Pons (tissue), 1 donor: ENCODE measurements at regions not wholly inside any gene's neighbourhood (a gene's known extent, or its start where the extent isn't known, plus 50 kb on each side); places are given as distances from the start of the nearest gene placed in this dataset.
"Not testable (repeated sequence)": the region's sequence is repeated elsewhere in the genome, so short reads cannot be mapped to it uniquely, and the experiment has no call there.

ENCODE experiments used
- DNase-seq: peaks from one replicate; pipeline ENCODE4 v3.0.0-alpha.2; 2016; ENCODE audit warnings: low spot score

DNA sequence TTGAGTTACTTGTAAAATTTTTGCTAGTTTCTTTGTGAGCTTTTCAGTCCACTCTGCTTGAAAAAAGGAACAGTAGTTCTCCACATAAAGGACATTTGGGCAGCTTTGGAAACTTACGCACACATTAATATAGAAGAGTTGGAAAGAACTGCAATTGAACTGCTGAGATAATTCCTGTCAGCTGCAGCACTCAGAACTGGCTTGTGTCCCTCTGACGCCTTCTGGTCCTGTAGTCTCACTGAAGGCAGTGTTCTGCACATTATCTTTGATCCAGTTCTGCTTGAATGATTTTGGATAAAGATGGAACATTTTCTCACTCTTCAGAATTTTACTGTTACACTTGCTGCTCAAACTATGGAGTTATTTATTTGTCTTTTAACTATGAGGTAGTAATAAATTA, 901.9 kb downstream of the OTOL1 start:
- peak; percentile 17 for DNase-seq

DNA sequence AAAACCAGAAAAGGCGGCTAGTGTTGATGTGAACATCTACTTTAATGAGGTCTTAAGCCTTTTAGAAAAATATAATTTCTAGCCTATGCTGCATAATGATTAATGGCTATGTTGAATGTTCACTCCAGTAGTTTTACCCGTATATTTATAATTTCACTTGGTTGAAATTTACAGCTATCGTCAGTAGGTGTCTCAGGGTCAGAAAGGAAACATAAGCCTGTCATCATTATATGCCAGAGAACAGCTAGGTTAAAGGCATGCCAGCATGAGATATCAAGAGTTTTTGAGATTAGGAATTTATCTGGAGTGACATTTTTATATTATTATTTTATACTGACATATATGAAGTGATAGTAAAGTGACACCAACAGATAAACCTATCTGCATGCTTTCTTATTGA, 904.1 kb downstream of the OTOL1 start:
- no peak for DNase-seq

GRCh38 chr3:162411556-162411955, 914.9 kb downstream of the OTOL1 start:
- not testable (repeated sequence) for DNase-seq

DNA sequence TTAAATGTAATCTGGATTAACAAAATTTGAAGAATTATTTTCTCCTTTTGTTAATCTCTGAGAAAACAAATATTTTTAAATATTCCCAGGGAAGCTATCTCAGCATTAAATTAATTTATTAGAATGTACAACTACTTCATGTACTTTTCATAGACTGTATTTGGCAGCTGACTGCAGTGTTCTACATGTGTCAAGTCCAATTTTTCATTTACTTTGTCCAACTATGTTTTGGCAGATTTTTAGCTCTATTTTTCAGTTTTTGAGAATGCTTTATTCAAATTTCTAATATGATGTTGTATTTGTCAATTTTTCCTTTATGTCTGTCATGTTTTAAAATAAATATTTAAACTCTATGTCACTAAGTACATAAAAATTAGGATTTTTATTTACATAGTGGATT, 925.1 kb downstream of the OTOL1 start:
- no peak for DNase-seq

DNA sequence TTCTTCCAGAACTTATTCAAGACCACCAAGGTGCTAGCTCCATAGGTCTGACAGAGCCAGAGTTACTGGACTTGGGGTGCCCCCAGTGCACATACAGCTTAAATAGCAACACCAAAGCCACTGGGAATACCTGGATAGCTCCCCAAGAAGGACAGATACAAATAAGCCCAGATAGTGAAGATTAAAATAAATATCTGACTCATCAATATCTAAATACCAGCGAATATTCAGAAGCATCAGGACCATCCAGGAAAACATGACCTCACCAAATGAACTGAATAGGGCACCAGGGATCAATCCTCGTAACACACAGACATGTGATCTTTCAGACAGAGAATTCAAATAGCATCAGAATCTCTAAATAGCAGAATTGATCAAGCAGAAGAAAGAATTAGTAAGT, 931.6 kb downstream of the OTOL1 start:
- no peak for DNase-seq

DNA sequence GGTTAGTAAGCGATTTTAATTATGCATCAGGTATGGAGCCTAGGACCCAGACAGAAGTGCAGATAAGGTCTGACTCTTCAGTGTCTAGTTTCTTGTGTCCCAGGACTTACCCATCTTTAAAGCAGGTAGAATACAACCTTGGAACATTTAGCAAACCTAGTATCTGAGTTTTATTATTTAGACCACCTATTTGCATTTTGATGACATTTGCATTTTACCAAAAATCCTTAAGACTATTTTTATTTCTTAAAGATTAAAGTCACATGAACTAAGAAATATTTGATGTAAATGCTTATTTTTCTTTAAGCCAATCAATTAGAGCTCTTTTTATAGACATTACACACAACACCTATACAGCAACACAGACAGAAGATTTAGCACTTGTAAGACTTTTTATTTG, 939.1 kb downstream of the OTOL1 start:
- DNase-seq, result no peak

- no peak for DNase-seq
Measured at GRCh38 chr3:162436826-162437225, 940.2 kb downstream of the OTOL1 start.

DNA sequence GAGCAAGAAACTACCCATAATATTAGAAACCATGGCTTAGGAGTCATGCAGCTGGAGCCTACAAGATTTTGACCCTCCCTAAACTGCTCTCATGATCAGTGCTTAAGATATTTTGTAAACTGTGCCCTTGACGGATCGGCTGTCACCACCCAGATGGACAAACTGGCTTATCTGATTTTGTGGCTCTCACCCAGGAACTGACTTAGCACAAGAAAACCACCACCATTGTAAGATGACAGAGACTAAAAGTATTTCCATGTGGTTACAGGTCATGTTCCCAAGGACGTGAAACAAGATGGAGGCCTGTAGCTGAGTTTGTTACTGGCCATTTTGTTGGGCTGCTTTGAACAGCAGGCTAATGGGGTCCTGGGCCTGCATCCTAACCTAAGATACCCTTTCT, 940.9 kb downstream of the OTOL1 start:
- DNase-seq, result no peak

DNA sequence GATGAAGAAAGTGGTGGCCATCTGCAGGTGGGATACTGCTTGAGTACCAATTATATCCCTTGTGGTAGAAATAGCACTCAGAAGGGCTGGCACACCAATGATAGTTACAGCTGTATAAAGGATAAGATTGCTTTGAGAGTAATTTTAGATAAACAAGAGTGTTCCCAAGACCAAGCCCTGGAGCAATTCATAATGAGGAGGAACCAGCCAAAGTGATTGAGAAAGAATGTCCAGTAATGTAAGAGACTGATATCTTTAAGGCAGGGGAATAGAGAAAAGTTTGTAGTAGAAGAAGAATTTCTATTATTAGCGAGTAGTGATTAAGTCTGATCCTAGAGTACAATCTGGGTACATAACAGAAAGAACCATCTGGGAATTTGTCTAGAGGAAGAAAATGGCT, 945.1 kb downstream of the OTOL1 start:
- DNase-seq, result no peak

DNA sequence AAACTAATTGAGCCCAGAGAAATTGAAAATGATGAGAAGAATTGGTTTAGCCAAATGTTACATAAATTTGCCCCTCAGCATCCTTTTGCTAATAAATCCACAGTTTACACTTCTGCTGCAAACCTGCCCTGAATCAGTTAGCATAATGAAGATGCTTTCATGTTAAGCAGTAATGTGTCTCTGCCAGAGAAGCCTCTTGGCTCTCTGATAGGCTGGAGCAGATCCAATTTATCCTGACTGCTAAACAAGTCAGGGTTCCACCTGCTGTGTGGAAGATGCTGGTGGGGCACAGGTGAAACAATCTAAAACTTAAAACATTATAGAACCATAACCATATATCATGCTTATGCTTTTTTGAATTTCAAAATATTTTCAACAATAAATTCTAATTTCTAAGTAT, 946.8 kb downstream of the OTOL1 start:
- DNase-seq, result peak; percentile 2

DNA sequence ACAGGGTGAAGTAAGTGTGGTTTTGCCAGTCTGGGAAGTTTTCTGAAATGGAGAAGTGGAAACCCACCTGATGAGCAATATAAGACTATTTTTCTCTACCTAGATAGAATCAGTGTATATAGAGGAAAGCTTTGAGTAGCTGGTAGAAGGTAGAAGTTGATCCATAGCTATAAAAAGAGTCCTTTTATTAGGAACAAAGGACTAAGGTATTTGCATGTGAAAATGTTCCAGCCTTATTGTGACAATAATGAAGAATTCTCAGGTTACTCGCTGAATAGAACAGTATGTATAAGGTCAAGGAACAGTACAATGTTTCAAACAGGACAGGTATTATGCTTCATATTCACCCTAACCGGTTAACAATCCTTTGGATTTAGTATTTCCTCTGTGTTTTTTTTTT, 972.2 kb downstream of the OTOL1 start:
- DNase-seq, result no peak

GRCh38 chr3:162487138-162487537, 990.5 kb downstream of the OTOL1 start:
- no peak for DNase-seq

DNA sequence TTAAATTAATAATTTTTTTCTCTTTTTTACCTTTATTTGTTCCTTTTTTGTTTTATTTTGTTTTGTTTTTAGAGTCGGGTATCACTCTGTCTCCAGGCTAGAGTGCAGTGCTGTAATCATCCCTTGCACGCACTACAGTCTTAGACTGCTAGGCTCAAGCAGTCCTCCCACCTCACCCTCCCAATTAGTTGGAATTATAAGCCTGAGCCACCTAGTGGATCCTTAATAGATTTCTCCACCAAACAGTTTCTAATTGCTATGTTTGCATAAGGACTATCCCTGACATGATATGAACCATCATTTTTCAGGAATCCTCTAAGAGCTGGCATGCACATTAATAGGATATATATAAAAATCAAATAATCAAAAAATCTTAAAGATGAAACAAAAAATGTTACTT, 993.2 kb downstream of the OTOL1 start:
- no peak for DNase-seq

DNA sequence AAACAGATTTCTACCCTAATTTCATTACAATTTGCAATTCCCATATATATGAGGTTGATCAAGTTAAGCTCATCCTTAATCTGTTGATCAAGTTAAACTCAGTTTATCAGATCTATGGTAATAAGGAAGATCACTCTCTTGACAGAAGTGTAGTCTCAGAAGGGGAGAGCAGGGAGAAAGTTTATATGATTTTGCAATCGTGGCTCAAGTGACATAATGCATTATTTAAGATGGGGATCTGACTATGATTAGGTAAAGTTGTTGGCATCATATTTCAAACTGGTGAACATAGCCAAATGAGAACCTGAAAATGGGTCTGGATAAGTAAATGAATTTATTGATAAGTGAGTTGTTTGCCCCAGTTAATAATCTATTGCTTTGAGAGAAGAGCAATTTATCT, 995.3 kb downstream of the OTOL1 start:
- DNase-seq, result no peak

DNA sequence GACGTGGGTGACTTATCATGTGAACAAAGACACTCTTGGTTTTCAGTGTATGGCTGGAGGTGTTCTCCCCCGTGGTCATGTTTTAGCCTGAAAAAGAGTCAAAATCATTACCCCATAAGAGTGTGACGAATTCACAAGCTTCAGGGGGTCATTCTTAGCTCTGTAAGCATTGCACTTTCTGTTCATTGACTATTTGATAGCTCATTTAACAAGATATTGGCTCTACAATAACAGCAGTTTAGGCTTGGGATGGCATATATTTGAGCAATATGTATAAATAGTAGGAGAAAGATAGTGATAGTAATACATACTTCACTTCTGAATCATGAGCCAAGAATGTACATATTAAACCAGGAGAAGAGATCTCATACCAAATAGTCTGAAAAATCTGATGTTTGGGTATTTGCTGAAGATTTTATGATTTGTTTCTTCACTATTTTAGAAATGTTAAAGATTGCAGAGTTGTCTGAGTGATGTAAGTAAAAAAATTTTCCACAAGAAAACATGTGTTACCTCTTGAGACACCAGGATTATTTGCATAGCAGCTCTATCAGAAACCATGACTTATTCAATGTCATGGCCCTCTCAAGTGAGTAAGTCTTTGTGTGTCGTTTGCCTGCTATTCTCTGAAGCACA, 996.0 kb downstream of the OTOL1 start:
- DNase-seq, result no peak

- no peak for DNase-seq
Measured at GRCh38 chr3:162498626-162499025, 1002.0 kb downstream of the OTOL1 start.

DNA sequence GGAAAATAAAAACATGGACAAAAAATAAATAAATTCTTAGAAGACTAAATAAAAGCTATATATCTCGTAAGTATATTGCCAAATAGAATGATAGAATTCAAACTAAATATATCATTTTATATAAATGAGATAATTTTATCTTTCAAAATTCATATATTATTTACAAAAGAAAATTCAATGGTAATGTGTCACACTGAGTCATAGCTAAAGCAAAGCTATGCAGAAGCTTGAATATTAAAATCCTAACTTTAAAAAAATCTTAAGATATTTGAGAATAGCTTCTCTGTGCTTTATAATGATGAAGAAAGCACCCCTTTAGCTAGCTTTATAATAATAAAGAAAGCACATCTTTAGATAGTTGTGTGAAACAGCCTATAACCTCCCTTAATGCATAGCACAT, 1010.8 kb downstream of the OTOL1 start:
- DNase-seq, result no peak

DNA sequence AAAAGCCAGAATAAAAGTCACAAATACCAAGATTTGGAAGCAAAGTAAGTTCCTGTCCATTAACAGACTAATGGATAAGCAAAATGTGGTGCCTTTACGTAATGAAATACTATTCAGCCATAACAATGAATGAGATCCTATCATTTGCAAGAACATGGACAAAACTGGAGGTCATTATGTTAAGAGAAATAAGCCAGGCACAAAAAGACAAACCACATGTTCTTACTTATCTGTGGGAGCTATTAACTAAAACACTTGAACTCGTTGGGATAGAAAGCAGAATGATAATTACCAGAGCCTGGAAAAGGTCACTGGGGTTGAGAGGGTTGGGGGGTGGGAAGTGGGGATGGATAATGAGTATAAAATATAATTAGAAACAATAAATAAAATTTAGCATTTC, 1015.9 kb downstream of the OTOL1 start:
- DNase-seq, result no peak

DNA sequence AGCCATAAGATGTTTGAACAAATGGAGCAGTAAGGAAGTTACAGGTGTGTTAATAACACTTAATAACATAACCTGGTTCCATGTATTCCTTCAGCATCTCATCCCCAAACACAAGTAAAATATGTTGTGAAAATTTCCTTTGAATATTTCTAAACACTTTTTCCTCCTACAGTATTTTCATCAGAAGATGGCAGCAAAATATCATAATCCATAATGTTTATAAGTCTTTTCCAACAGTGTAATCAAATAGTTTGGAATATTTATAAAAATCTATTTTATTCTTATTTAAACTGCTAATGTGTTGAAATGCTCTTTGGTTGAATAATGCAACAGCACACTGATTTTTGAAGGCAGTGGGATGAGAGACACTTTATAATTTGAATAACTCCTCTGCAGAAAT, 1020.5 kb downstream of the OTOL1 start:
- no peak for DNase-seq

GRCh38 chr3:162521669-162522068, 1025.1 kb downstream of the OTOL1 start:
- DNase-seq, result no peak

DNA sequence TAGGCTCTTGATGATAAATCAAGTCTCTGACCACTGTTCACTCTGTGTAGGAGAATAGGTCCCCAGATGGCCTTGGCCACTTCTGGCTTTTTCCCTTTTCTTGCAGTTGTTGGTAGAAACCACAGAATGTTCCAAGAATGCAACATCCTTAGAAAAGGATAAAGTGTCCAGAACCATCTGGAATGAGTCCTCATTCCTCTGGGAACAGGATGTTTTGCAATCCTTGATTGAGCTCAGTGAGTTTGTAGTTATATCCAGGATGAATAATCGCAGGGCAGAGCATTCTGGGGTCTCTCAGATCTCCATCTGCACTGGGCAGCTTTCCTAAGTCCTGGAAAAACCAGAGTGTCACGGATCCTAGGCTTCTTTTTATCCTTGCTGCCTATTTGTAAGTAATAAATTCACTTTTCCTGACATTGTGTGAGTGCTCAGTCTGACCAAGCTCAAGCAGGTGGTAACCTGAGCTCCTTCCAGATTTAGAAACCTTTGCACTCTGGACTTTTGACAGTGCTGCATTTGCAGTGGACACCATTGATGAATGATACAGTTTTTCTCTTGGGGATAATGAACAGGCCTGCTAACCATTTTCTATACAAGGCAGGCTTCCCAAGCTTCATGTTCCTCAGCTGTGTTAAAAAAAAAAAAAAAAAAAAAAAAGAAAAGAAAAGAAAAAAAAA, 1028.6 kb downstream of the OTOL1 start:
- peak; percentile 36 for DNase-seq

GRCh38 chr3:162525771-162526170, 1029.2 kb downstream of the OTOL1 start:
- DNase-seq, result no peak

DNA sequence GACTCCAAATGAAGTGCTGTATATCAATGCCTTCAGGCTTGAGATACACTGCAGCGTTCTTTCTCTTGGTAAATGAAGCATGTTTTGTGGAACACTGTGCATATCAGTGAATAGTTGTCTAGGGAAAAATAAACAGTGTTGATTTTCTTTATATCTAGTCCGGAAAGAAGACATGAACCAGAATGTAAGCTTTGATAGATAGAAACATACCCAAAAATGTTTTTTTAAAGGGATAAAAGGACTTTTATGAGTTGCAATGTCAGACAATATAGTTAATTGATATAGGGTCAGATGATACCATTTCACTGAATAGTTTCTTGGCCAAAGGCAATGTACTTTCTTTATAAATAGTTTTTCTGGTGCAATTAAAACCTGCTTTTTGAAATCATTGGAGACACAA, 1037.8 kb downstream of the OTOL1 start:
- no peak for DNase-seq

- DNase-seq, result peak; percentile 28
Measured at GRCh38 chr3:162538491-162538890, 1041.9 kb downstream of the OTOL1 start.
